ENCODE measurements at regions not wholly inside any gene's neighbourhood (a gene's known extent, or its start where the extent isn't known, plus 50 kb on each side); places are given as distances from the start of the nearest gene placed in this dataset.

DNA sequence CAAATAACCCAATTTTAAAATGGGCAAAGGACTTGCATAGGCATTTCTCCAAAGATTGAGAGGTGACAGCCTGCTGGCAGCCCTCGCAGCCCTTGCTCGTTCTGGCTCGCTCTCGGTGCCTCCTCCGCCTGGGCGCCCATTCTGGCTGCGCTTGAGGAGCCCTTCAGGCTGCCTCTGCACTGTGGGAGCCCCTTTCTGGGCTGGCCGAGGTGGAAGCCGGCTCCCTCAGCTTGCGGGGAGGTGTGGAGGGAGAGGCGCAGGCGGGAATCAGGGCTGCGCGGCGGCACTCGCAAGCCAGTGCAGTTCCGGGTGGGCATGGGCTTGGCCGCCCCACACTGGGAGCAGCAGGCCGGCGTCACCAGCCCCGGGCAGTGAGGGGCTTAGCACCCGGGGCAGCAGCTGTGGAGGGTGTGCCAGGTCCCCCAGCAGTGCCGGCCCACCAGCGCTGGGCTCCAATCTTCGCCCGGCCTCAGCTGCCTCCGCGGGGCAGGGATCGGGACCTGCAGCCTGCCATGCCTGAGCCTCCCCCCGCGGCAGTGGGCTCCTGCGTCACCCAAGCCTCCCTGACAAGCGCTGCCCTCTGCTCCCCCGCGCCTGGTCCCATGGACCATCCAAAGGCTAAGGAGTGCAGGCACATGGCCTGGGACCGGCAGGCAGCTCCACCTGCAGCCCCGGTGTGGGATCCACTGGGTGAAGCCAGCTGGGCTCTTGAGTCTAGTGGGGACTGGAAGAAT, 54.0 kb upstream of the GALNT17 start:
- peaks cover 0 to 2% of the 10 kb centered on the region in 2 donors for H3K9me3 ChIP-seq (ENCODE audit: control insufficient read depth in 2 of 2, insufficient read depth in 1 of 2, low read depth in 1 of 2, low read length in 1 of 2)
- H3K4me1 ChIP-seq (ENCODE audit: control insufficient read depth in 2 of 2, insufficient read depth in 2 of 2, low read length in 1 of 2) = no peaks in the 10 kb centered on the region
- H3K4me3 ChIP-seq (ENCODE audit: low read depth in 1 of 2, low read length in 2 of 2) = no peak overlapping the region
- H3K27me3 ChIP-seq (ENCODE audit: control insufficient read depth in 1 of 2, insufficient read depth in 2 of 2, low read length in 2 of 2) = no peaks in the 10 kb centered on the region
- H3K27ac ChIP-seq (ENCODE audit: low read depth in 2 of 2, low read length in 1 of 2) = no peak overlapping the region
- 91 to 94% methylated on average over 27 to 37 of the region's 37 CpGs for WGBS, 2 donors
- no peaks in the 10 kb centered on the region for H3K36me3 ChIP-seq (ENCODE audit: control insufficient read depth in 2 of 2, insufficient read depth in 2 of 2, low read length in 1 of 2)
